ENCODE measurements at regions not wholly inside any gene's neighbourhood (a gene's known extent, or its start where the extent isn't known, plus 50 kb on each side); places are given as distances from the start of the nearest gene placed in this dataset.
"Not testable (repeated sequence)": the region's sequence is repeated elsewhere in the genome, so short reads cannot be mapped to it uniquely, and the experiment has no call there.

DNA sequence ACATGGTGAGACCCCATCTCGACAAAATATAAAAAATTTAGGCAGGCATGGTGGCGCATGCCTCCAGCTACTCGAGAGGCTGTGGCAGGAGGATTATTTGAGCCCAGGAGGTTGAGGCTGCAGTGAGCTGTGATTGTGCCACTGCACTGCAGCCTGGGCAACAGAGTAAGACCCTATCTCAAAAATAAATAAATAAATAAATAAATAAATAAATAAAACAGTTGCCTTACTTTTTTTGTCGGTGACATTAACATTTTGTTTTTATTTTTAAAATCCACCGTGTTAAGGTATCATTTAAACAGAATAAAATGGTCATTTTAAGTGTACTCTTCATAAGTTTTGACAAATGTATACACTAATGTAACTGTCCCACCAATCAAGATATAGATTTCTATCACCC, 57.0 kb downstream of the RASL11A start:
- DNase-seq (ENCODE audit: low spot score in 2 of 2), result no peak
- H3K4me1 ChIP-seq, result no peaks in the 10 kb centered on the region
- 0 out of 2 replicates have a peak, but pooled peaks cover 2% of the 10 kb centered on the region for H3K9me3 ChIP-seq
- in situ Hi-C loops (cut with MboI; ENCODE audit: low sequenced_read_pairs), result no loop called here
- no peak overlapping the region for H3K4me3 ChIP-seq
- no peaks in the 10 kb centered on the region for H3K27me3 ChIP-seq (ENCODE audit: low read depth)
- no peaks in the 10 kb centered on the region for H3K36me3 ChIP-seq (replicated peaks)

DNA sequence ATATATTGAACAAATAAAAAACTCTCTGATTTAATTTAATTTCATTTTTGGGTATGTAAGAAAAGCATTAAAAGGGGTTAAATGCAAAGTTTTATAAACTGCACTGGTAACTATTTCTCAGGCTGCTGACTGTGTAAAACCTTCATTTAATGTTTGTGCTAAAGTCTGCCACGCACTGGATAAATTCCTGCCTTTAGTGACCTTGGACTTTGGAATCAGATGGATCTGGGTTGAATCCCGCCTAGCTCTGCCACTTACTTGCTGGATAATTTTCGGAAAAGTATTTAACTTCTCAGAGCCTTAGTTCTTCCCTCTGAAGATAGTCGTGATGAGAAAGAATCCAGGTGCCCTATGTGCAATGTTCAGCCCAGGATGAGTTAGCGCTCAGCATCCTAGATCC, 58.6 kb downstream of the RASL11A start:
- H3K27me3 ChIP-seq (ENCODE audit: low read depth), result no peaks in the 10 kb centered on the region
- 0 out of 2 replicates have a peak, but pooled peaks cover 1% of the 10 kb centered on the region for H3K9me3 ChIP-seq
- no peak for DNase-seq (ENCODE audit: low spot score in 2 of 2)
- in situ Hi-C loops (cut with MboI; ENCODE audit: low sequenced_read_pairs), result no loop called here
- no peaks in the 10 kb centered on the region for H3K36me3 ChIP-seq (replicated peaks)
- no peaks in the 10 kb centered on the region for H3K4me1 ChIP-seq
- no peak overlapping the region for H3K4me3 ChIP-seq

DNA sequence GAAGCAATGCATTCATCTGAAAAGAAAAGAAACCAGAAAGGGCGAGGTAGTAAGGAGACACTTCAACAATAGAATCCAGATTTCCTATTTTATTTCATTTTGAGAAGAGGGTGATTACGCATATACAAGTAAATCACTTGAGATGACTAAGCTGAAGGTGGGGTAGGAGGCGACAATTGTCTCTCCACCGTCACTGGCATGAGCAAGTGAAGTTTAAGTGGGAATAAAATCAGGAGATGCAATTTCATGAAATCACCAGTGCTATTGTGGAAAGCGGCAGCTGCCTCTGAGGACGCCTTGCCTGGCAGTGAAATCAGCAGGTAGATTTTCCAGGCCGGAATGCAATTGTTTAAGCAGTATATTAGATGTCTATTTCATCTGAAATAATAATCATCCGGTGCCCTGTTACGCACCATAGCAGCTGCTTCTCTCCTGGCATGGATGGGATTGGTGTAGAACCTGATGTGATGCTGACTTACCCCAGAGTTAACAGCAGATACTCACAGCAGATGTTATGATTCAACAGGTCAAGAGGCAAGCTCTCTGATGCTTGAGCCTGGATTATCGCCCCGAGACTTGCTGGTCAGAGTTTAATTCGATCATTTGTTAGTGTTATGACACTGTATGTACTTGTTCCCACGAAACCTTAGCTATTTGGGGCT, 64.3 kb downstream of the RASL11A start:
- Histone ChIP-seq H3K4me3 (no peak overlapping the region), H3K4me1 (peaks cover 8% of the 10 kb centered on the region), H3K36me3 (replicated peaks) (no peaks in the 10 kb centered on the region), H3K27me3 (ENCODE audit: low read depth) (no peaks in the 10 kb centered on the region), H3K9me3 (no peaks in the 10 kb centered on the region)
- in situ Hi-C loops (cut with MboI; ENCODE audit: low sequenced_read_pairs), result no loop called here
- DNase-seq (ENCODE audit: low spot score in 2 of 2), result peak in 1 of 2 experiments; percentile 38

DNA sequence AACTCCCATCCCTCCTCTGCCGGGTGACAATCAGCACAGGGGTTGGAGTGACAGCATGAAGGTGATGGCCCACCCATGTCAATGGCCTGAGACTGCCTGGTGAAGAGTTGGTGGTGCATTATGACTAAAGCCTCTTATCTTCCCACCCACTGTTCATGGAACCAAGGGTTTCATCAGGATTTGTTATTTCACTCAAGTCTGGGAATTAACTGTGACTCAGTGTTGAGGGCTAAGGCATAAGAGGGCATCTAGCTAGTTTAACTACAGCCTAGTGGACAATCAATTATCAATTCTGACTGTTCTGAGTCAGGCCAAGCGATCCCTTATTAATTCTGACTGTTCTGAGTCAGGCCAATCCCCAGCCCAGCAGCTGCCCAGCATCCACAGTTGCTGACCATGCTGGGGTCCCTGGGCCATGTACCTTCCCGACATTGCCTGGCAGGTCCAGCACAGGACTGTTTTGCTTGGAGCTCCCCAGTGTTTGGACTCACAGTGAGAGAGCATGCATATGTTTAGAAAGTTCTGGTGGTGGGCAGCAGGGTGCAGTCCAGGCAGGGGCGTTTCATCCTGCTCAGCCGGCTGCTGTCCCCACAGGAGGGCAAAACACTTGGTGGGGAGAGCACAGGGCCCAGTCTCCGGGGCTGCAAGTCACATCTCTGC, 65.5 kb downstream of the RASL11A start:
- no peak for DNase-seq (ENCODE audit: low spot score in 2 of 2)
- in situ Hi-C loops (cut with MboI; ENCODE audit: low sequenced_read_pairs), result no loop called here
- Histone ChIP-seq H3K27me3 (ENCODE audit: low read depth) (no peaks in the 10 kb centered on the region; the same call in 1 of the 2 replicates), H3K4me1 (peaks cover 8% of the 10 kb centered on the region), H3K4me3 (no peak overlapping the region), H3K9me3 (no peaks in the 10 kb centered on the region), H3K36me3 (replicated peaks) (no peaks in the 10 kb centered on the region)

DNA sequence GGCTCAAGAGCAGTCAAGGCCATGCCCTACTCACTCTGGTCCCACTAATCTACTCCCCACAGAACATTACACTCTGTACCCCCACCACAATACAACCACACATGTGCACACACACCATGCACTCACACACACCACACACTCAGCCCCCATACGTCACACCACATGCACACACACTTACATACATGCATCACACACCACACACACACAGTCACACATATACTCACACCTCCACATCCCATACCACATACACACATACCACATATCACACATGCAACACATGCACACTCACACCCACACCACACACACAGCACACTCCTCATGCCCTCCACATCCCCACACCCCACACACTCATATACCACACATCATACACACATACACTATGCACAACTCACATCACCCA, 67.6 kb downstream of the RASL11A start:
- no peak for DNase-seq (ENCODE audit: low spot score in 2 of 2)
- no peaks in the 10 kb centered on the region; the same call in 1 of the 2 replicates for H3K27me3 ChIP-seq (ENCODE audit: low read depth)
- H3K36me3 ChIP-seq (replicated peaks), result no peaks in the 10 kb centered on the region
- no peaks in the 10 kb centered on the region for H3K9me3 ChIP-seq
- in situ Hi-C loops (cut with MboI; ENCODE audit: low sequenced_read_pairs), result no loop called here
- H3K4me1 ChIP-seq, result peaks cover 8% of the 10 kb centered on the region
- H3K4me3 ChIP-seq, result no peak overlapping the region

DNA sequence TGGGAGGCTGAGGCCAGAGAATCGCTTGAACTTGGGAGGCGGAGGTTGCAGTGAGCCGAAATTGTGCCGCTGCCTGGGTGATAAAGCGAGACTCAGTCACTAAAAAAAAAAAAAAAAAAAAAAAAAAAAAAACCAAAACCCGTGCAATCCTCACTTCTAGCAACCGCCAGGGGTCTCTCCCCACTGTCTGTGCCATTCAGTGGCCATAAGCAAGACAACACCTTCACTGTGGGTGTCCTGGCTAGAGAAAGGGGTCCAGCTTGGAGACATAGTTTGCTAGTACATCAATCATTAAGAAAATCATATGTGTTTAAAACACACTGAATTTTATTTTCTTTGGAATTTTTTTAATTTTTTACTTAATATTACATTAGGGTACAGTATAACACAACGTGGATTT, 68.2 kb downstream of the RASL11A start:
- Histone ChIP-seq H3K9me3 (no peaks in the 10 kb centered on the region), H3K4me1 (peaks cover 8% of the 10 kb centered on the region), H3K36me3 (replicated peaks) (no peaks in the 10 kb centered on the region), H3K27me3 (ENCODE audit: low read depth) (no peaks in the 10 kb centered on the region; the same call in 1 of the 2 replicates), H3K4me3 (no peak overlapping the region)
- in situ Hi-C loops (cut with MboI; ENCODE audit: low sequenced_read_pairs), result no loop called here
- peak in 1 of 2 experiments; percentile 47 for DNase-seq (ENCODE audit: low spot score in 2 of 2)

DNA sequence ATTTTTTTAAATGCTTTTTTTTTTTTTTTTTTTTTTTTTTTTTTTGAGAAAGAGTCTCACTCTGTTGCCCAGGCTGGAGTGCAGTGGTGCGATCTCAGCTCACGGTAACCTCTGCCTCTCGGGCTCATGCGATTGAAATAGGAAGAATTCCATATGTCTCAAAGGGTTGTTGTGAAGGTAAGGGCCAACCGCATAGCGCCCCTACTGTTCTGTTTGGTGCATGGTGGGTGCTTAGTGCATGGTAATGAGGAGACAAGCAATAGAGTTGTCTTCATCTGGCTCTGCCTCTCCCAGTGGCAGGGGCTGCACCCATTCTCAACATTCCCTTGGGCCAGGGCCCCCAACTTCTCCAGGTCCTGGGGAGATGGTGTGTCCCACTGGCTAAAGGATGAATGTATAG, 68.7 kb downstream of the RASL11A start:
- H3K4me3 ChIP-seq, result no peak overlapping the region
- no peaks in the 10 kb centered on the region; the same call in 1 of the 2 replicates for H3K27me3 ChIP-seq (ENCODE audit: low read depth)
- no peaks in the 10 kb centered on the region for H3K9me3 ChIP-seq
- peaks cover 8% of the 10 kb centered on the region for H3K4me1 ChIP-seq
- peak; percentile 72 to 78 for DNase-seq (ENCODE audit: low spot score in 2 of 2)
- in situ Hi-C loops (cut with MboI; ENCODE audit: low sequenced_read_pairs), result no loop called here
- no peaks in the 10 kb centered on the region for H3K36me3 ChIP-seq (replicated peaks)

DNA sequence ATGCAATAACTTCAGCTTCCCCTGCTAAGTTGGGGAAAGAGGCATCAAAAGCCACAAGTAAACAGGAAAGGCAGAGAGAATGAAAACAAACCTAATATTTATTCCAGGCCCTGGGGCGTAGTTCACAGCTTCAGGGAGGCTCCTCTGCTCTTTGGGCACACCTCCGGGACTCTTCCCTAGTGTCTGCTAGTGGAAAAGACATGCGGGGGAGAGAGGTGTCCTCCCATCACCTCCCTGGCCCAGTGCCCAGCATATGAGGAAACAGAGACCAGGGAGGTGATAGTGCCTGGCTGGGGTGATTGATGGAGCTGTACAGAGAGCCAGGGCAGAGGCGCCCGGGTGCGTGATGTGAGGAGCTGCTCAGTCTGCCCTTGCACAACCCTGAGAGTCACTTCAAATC, 71.0 kb downstream of the RASL11A start:
- H3K4me1 ChIP-seq, result no peaks in the 10 kb centered on the region
- no peak for DNase-seq (ENCODE audit: low spot score in 2 of 2)
- in situ Hi-C loops (cut with MboI; ENCODE audit: low sequenced_read_pairs), result no loop called here
- no peaks in the 10 kb centered on the region; the same call in 1 of the 2 replicates for H3K27me3 ChIP-seq (ENCODE audit: low read depth)
- H3K36me3 ChIP-seq (replicated peaks), result no peaks in the 10 kb centered on the region
- no peaks in the 10 kb centered on the region for H3K9me3 ChIP-seq
- no peak overlapping the region for H3K4me3 ChIP-seq

DNA sequence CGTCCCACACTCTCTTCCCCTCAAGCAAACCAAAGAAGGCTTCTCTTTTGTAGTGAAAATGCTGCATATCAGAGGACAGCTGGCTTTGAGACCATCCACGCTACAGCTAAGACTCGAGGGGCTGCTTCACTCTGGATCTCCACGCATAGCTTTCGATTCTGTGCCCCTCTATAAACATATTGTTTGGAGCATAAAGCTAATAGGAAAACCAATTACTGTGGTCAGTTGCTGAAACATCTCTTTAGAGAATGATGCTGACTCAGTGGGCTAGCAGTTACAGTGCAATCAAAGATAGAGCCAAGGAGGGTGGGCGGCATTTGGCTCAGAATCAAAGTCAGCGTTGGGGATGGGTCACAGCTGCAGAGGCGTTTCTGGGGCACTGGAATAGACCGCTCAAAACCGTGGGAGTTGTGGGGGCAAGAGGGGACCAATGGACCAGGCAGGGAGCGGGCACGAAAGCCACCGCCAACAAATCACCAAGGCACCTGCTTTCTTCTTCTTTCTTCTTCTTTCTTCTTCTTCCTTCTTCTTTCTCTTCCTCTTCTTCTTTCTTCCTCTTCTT, 76.7 kb downstream of the RASL11A start:
- H3K4me1 ChIP-seq, result no peaks in the 10 kb centered on the region
- no peaks in the 10 kb centered on the region for H3K36me3 ChIP-seq (replicated peaks)
- H3K4me3 ChIP-seq, result no peak overlapping the region
- H3K9me3 ChIP-seq, result no peaks in the 10 kb centered on the region
- in situ Hi-C loops (cut with MboI; ENCODE audit: low sequenced_read_pairs), result no loop called here
- no peaks in the 10 kb centered on the region for H3K27me3 ChIP-seq (ENCODE audit: low read depth)
- DNase-seq (ENCODE audit: low spot score in 2 of 2), result no peak

DNA sequence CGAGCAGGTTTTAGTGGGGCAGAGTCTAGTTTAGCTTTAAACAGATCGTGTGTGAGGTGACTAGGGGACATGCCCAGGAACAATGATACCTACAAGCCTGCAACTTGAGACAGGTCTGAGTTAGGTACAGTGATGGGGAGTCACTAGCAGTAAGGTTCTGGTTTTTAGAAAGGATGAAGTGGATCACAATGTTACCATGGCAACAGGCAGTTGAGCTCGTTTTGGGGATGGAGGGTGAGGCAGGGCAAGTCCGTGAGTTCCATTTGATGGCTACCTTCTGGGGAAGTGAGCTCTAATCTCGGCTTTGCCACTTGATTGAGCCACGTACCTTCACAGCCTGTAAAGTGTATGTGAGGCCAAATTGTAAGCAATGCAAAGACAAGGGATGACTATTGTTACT, 76.0 kb upstream of the GTF3A start:
- Histone ChIP-seq H3K9me3 (no peaks in the 10 kb centered on the region), H3K27me3 (ENCODE audit: low read depth) (no peaks in the 10 kb centered on the region), H3K4me1 (no peaks in the 10 kb centered on the region), H3K4me3 (no peak overlapping the region), H3K36me3 (replicated peaks) (no peaks in the 10 kb centered on the region)
- no peak for DNase-seq (ENCODE audit: low spot score in 2 of 2)
- in situ Hi-C loops (cut with MboI; ENCODE audit: low sequenced_read_pairs), result no loop called here

DNA sequence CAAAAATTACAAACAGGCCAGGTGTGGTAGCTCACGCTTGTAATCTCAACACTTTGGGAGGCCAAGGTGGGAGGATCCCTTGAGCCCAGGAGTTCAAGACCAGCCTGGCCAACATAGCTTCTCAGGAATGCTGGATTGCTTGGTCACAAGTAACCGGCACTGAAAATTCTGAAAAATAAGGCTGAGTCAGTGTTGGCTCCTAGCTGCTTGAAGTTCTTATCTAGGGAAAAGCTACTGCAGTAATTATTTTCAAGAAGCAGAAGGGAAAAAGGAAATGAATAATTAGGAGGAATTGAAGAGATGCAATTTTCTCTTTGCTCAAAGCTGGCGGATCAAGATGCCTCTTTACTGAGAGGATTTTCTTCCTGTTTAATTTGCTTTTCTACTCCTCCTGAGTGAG, 75.0 kb upstream of the GTF3A start:
- no peaks in the 10 kb centered on the region for H3K4me1 ChIP-seq
- no peaks in the 10 kb centered on the region for H3K36me3 ChIP-seq (replicated peaks)
- DNase-seq (ENCODE audit: low spot score in 2 of 2), result no peak
- H3K9me3 ChIP-seq, result no peaks in the 10 kb centered on the region
- in situ Hi-C loops (cut with MboI; ENCODE audit: low sequenced_read_pairs), result no loop called here
- no peaks in the 10 kb centered on the region for H3K27me3 ChIP-seq (ENCODE audit: low read depth)
- no peak overlapping the region for H3K4me3 ChIP-seq

DNA sequence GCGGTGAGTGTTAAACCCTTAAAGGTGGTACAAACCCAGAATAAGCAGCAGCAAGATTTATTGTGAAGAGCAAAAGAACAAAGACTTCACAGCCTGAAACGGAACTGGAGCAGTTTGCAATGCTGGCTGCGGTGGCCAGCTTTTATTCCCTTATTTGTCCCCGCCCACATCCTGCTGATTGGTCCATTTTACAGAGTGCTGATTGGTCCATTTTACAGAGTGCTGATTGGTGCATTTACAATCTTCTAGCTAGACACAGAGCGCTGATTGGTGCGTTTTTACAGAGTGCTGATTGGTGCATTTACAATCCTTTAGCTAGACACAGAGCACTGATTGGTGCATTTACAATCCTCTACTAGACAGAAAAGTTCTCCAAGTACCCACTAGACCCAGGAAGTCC, 73.6 kb upstream of the GTF3A start:
- H3K4me3 ChIP-seq; DNase-seq (ENCODE audit: low spot score in 2 of 2); H3K9me3 ChIP-seq; in situ Hi-C loops (cut with MboI; ENCODE audit: low sequenced_read_pairs); H3K36me3 ChIP-seq (replicated peaks); H3K4me1 ChIP-seq; H3K27me3 ChIP-seq (ENCODE audit: low read depth): not testable (repeated sequence)

DNA sequence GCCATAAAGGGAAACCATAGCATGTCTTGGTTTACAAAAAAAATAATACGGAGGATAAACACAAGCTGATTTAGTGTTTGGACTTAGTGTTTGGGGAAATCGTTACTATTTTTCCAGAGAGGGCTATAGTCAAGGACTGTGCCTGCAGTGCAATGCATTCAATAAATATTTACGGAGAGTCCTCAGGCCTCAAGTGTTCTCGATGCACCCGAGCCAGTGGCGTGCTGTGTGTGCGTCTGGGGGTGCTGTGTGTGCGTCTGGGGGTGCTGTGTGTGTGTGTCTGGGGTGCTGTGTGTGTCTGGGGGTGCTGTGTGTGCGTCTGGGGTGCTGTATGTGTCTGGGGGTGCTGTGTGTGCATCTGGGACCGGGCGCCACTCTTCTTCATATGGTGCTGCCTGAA, 71.7 kb upstream of the GTF3A start:
- in situ Hi-C loops (cut with MboI; ENCODE audit: low sequenced_read_pairs), result no loop called here

DNA sequence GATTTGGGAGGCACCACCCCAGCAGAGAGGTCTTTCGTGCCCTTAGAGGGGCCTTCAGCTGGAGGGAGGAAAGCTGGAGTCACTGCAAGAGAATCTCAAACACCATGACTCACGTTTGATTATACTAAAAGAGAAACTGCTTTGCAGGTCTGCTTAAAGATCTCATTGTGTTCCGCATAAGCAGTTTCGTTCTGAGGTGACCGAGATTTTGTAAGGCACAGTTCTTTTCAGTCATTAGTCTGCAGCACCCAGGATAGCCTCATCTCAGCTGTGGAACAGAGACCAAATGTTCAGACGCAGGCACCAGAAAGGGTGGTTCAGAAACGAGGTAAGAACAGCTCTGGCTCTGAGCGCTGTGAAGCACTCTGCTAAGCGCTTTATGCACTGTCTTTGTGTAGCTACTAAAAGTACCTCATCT, 71.2 kb upstream of the GTF3A start:
- H3K27me3 ChIP-seq (ENCODE audit: low read depth), result no peaks in the 10 kb centered on the region
- H3K36me3 ChIP-seq (replicated peaks), result no peaks in the 10 kb centered on the region
- no peaks in the 10 kb centered on the region for H3K4me1 ChIP-seq
- DNase-seq (ENCODE audit: low spot score in 2 of 2), result no peak
- no peak overlapping the region for H3K4me3 ChIP-seq
- no peaks in the 10 kb centered on the region for H3K9me3 ChIP-seq
- in situ Hi-C loops (cut with MboI; ENCODE audit: low sequenced_read_pairs), result no loop called here

More for the DNA sequence above, 71.7 kb upstream of the GTF3A start:
- H3K4me1 ChIP-seq, result no peaks in the 10 kb centered on the region
- no peaks in the 10 kb centered on the region for H3K27me3 ChIP-seq (ENCODE audit: low read depth)
- no peak for DNase-seq (ENCODE audit: low spot score in 2 of 2)
- no peaks in the 10 kb centered on the region for H3K9me3 ChIP-seq
- no peak overlapping the region for H3K4me3 ChIP-seq
- no peaks in the 10 kb centered on the region for H3K36me3 ChIP-seq (replicated peaks)

Data from HAP-1 (cell line).